GM12878 (cell line): ENCODE measurements at regions not wholly inside any gene's neighbourhood (a gene's known extent, or its start where the extent isn't known, plus 50 kb on each side); places are given as distances from the start of the nearest gene placed in this dataset.

Experiments used
- ATAC-seq: fragments of 200-7000 bp; cut with Tn5 transposase; 3 replicates; pipeline ENCODE4 v1.9.1; 2020; ENCODE audit warnings: mild to moderate bottlenecking, moderate library complexity
- BruUV-seq: library from RNA; stranded (reverse); fragments of 400-500 nt; replicated peaks from 2 replicates; lab custom pipeline; 2021; lab: Mats Ljungman, UMichigan
- CTCF ChIA-PET: fragments of 300-600 bp; sonication (Branson Sonifier 250); formaldehyde crosslinking; extraction: SDS; loops from one replicate; lab custom pipeline; 2021; ENCODE audit warnings: inconsistent platforms; lab: Yijun Ruan, JAX
- POLR2A ChIA-PET: fragments of 350-600 bp; formaldehyde crosslinking; extraction: SDS; loops from one replicate; lab custom pipeline; 2021; ENCODE audit warnings: inconsistent platforms; lab: Charles Lee
- RAD21 ChIA-PET: fragments of 300-600 bp; sonication (Branson Sonifier 250); formaldehyde crosslinking; loops from one replicate; lab custom pipeline; 2023; ENCODE audit warnings: antibody characterized with exemption; ENCODE audit not compliant: unreplicated experiment; lab: Charles Lee
- SMC1A ChIA-PET: fragments of 300-600 bp; sonication (Branson Sonifier 250); formaldehyde crosslinking; loops from one replicate; lab custom pipeline; 2023; ENCODE audit not compliant: unreplicated experiment, uncharacterized antibody; lab: Charles Lee
- DNase-seq: peaks from one replicate; pipeline ENCODE4 v3.0.0-alpha.2; 2011; ENCODE audit warnings: low read depth, low spot score
- FAIRE-seq: peaks from 3 replicates; lab custom pipeline; 2011; peaks lifted over from hg19 to GRCh38; lab: Jason Lieb, UNC
- H2AFZ ChIP-seq: 2 replicates; pipeline ENCODE4 v1.6.0; 2011; ENCODE audit warnings: low read depth, low read length, control low read depth; ENCODE audit not compliant: control insufficient read depth
- H3K27ac ChIP-seq: 2 replicates; pipeline ENCODE4 v1.5.1; 2011; ENCODE audit warnings: control low read depth; ENCODE audit not compliant: control insufficient read depth, insufficient read depth
- H3K27me3 ChIP-seq, 2 experiments: replicated peaks in 1 of 2; 2 replicates each; pipeline versions ENCODE4 v1.6.0 to v1.6.1; 2011; ENCODE audit warnings: low read length in 1 of 2; ENCODE audit not compliant: control insufficient read depth in 2 of 2, insufficient read depth in 2 of 2
- H3K36me3 ChIP-seq, 2 experiments: 2 replicates each; pipeline ENCODE4 v1.5.1; 2011; ENCODE audit warnings: low read length in 1 of 2; ENCODE audit not compliant: control insufficient read depth in 2 of 2, insufficient read depth in 2 of 2
- H3K4me1 ChIP-seq: 2 replicates; pipeline ENCODE4 v1.6.1; 2011; ENCODE audit warnings: mild to moderate bottlenecking, low read length, moderate library complexity, mixed read lengths; ENCODE audit not compliant: control insufficient read depth, insufficient read depth
- H3K4me2 ChIP-seq: 2 replicates; pipeline ENCODE4 v1.6.0; 2011; ENCODE audit warnings: control low read depth; ENCODE audit not compliant: control insufficient read depth, insufficient read depth
- H3K4me3 ChIP-seq: fragments of 200-600 bp; sonication (generic); 2 replicates; pipeline ENCODE4 v1.5.1; 2016
- H3K79me2 ChIP-seq: 2 replicates; pipeline ENCODE4 v1.6.0; 2011; ENCODE audit warnings: low read length; ENCODE audit not compliant: control insufficient read depth, insufficient read depth
- H3K9ac ChIP-seq: 2 replicates; pipeline ENCODE4 v1.8.0; 2011; ENCODE audit warnings: low read length, control low read depth, mixed read lengths; ENCODE audit not compliant: control insufficient read depth, insufficient read depth
- H3K9me3 ChIP-seq: replicated peaks from 3 replicates; pipeline ENCODE4 v1.5.1; 2011; ENCODE audit warnings: mild to moderate bottlenecking, low read length; ENCODE audit not compliant: control insufficient read depth, insufficient read depth
- H4K20me1 ChIP-seq: 2 replicates; pipeline ENCODE4 v1.6.0; 2011; ENCODE audit not compliant: control insufficient read depth, insufficient read depth
- BCLAF1 ChIP-seq: fragments of 450-650 bp; IDR thresholded peaks from 2 replicates; pipeline ENCODE4 v1.6.1; 2017; ENCODE audit warnings: antibody characterized with exemption, mild to moderate bottlenecking, moderate library complexity
- BHLHE40 ChIP-seq, 2 experiments: fragments of 450-650 bp in 1 of 2; IDR thresholded peaks; 2 replicates each; pipeline ENCODE4 v1.6.1; 2011 to 2017; ENCODE audit warnings: low read depth in 2 of 2, borderline replicate concordance in 1 of 2, improper control_type of control experiment in 1 of 2, low read length in 1 of 2, mild to moderate bottlenecking in 1 of 2
- E4F1 ChIP-seq: fragments of 450-650 bp; IDR thresholded peaks from 2 replicates; pipeline ENCODE4 v1.6.1; 2018; ENCODE audit warnings: borderline replicate concordance, mild to moderate bottlenecking; ENCODE audit not compliant: partially characterized antibody
- EZH2 ChIP-seq: IDR thresholded peaks from 2 replicates; pipeline ENCODE4 v1.6.1; 2012; ENCODE audit warnings: low read depth, mild to moderate bottlenecking, control low read depth, inconsistent platforms, low read length, borderline replicate concordance; ENCODE audit not compliant: control insufficient read depth
- KLF5 ChIP-seq: fragments of 450-650 bp; IDR thresholded peaks from 2 replicates; pipeline ENCODE4 v1.6.1; 2014; ENCODE audit warnings: mild to moderate bottlenecking; ENCODE audit not compliant: partially characterized antibody
- REST ChIP-seq: IDR thresholded peaks from 2 replicates; pipeline ENCODE4 v1.6.1; 2012; ENCODE audit warnings: mild to moderate bottlenecking, low read depth, low read length
- YY1 ChIP-seq: IDR thresholded peaks from 2 replicates; pipeline ENCODE4 v1.6.1; 2011; ENCODE audit warnings: low read depth, mild to moderate bottlenecking, low read length
- WGBS: methylation state at CpG from one replicate; pipeline ENCODE4 v1.1.6; 2016; ENCODE audit warnings: low lambda C conversion rate; ENCODE audit not compliant: insufficient replicate concordance, insufficient coverage; ENCODE audit errors: missing lambda C conversion rate; 5-methylcytosine and 5-hydroxymethylcytosine counted together
- in situ Hi-C: fragments of 300-500 bp; cut with MboI; formaldehyde crosslinking; loops from 9 replicates; pipeline ENCODE4 v1.14.3; 2018; ENCODE audit warnings: mixed read lengths
- intact Hi-C: fragments of 100-400 bp; cut with micrococcal nuclease; formaldehyde crosslinking; loops from one replicate; pipeline ENCODE4 v1.14.2; 2022; ENCODE audit not compliant: unreplicated experiment
- TF ChIP-seq, protein P1 (sequence below): fragments of 150-350 bp; IDR thresholded peaks from 2 replicates; pipeline ENCODE4 v1.6.1; 2016; ENCODE audit warnings: low read depth, low read length

- TF ChIP-seq REST (no peak), EZH2 (no peak)
- TF ChIP-seq, protein P1, sequence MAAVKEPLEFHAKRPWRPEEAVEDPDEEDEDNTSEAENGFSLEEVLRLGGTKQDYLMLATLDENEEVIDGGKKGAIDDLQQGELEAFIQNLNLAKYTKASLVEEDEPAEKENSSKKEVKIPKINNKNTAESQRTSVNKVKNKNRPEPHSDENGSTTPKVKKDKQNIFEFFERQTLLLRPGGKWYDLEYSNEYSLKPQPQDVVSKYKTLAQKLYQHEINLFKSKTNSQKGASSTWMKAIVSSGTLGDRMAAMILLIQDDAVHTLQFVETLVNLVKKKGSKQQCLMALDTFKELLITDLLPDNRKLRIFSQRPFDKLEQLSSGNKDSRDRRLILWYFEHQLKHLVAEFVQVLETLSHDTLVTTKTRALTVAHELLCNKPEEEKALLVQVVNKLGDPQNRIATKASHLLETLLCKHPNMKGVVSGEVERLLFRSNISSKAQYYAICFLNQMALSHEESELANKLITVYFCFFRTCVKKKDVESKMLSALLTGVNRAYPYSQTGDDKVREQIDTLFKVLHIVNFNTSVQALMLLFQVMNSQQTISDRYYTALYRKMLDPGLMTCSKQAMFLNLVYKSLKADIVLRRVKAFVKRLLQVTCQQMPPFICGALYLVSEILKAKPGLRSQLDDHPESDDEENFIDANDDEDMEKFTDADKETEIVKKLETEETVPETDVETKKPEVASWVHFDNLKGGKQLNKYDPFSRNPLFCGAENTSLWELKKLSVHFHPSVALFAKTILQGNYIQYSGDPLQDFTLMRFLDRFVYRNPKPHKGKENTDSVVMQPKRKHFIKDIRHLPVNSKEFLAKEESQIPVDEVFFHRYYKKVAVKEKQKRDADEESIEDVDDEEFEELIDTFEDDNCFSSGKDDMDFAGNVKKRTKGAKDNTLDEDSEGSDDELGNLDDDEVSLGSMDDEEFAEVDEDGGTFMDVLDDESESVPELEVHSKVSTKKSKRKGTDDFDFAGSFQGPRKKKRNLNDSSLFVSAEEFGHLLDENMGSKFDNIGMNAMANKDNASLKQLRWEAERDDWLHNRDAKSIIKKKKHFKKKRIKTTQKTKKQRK = no peak
Observed at GRCh38 chr18:46414863-46415262, 242.2 kb downstream of the LOXHD1 start (continued).

DNA sequence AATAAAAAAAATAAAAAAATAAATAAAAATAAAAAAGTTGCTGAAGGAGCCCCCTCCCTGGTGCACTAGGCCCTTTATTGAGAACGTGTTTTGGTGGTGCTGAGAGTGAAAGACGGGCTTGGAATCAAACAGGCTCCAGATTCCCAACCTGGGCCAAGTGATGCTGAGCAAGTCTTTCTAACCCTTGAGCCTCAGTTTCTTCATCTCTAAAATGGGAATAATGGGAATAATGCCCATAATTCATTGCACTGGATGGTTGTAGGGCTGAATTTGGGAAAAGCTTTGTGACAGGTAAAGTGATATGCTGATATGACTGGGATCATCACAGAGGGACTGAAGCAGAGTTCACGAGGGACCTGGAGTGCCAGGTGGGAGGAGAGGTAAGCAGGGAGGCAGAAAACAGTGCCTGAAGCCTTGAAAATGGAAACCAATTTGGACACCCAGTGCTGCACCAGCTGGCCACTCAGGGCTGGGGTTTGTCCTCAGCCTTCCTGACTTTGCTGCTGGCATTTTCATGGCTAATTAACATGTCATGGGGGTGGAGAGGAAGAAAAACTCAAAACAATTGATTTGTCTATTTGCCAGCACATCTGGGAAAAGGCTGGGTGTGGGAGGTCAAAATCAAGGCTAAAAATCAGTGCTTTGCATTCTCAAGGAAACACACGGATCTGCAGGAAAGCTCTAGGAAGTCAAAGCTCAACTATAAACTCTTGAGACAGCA lies 241.3 kb downstream of the LOXHD1 start:
- H3K4me3 ChIP-seq = no peak overlapping the region
- H3K9ac ChIP-seq = no peak overlapping the region
- no peak for DNase-seq
- no peak for FAIRE-seq
- no peaks in the 10 kb centered on the region for H3K27me3 ChIP-seq
- no peaks in the 10 kb centered on the region for H3K9me3 ChIP-seq
- POLR2A ChIA-PET = interaction anchor here (0.6 kb wide), 1 partner anchor 195 kb away, joined by 5 read pairs; no protein-coding TSS in a partner anchor
- no peak for ATAC-seq
- no peak overlapping the region for H3K27ac ChIP-seq
- intact Hi-C loops (no loop called here), in situ Hi-C loops (no loop called here)
- no peak overlapping the region for H2AFZ ChIP-seq
- no peaks in the 10 kb centered on the region for H4K20me1 ChIP-seq
- peaks cover 10% of the 10 kb centered on the region for H3K4me1 ChIP-seq
- RAD21 ChIA-PET = no interaction called here
- CTCF ChIA-PET = interaction anchor here (1.8 kb wide), 1 partner anchor 242 kb away, joined by 4 read pairs; no protein-coding TSS in a partner anchor
- no TSS peak for BruUV-seq
- SMC1A ChIA-PET = no interaction called here
- H3K4me2 ChIP-seq = no peak overlapping the region
- WGBS = 28% methylated on average over 4 of the region's 4 CpGs
- no peaks in the 10 kb centered on the region for H3K79me2 ChIP-seq
- no peaks in the 10 kb centered on the region for H3K36me3 ChIP-seq
- TF ChIP-seq BHLHE40 (IDR thresholded peaks at IDR 0.05; ENCODE audit: borderline replicate concordance in 1 of 2, low read depth in 2 of 2, low read length in 1 of 2) (no peak), E4F1 (no peak), BCLAF1 (no peak), KLF5 (no peak), YY1 (no peak)
